ENCODE measurements at regions not wholly inside any gene's neighbourhood (a gene's known extent, or its start where the extent isn't known, plus 50 kb on each side); places are given as distances from the start of the nearest gene placed in this dataset.

DNA sequence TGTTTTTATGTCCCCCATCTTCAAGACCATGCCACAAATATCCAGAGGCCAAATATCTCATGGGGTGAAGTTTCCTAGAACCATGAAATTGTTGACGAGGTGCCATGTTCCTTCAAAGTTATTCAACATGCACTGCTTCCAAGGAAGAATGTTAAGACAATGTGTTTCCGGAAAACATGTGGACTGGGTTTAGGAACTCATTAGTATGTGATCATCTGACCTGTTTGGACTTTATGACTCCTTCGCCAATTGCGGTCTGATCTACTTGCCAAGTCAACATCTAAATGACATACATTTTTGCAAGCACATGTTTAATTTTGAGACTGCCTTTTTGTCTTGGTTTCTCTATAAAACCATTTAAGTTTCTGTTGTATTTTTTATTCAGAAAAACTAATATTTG lies 234.8 kb downstream of the MAF start:
- no peak for DNase-seq

DNA sequence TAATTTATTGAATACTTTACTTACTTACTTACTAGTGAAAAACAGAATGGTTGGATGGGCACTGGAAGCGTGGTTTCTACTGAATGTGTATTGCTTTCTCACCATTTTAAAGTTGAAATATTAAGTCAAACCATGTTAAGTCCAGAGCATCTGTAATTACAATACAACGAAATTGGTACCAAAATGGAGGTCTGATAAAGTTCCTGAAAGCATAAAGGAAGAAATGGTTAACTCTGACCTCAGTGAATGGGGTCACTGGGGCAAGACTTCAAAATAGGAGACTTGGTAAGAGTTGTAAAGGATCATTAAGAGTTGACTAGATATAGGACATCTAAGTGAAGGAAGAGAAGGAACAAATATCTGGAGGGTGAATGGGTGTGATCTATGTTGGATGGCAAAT lies 237.1 kb downstream of the MAF start:
- no peak for DNase-seq

DNA sequence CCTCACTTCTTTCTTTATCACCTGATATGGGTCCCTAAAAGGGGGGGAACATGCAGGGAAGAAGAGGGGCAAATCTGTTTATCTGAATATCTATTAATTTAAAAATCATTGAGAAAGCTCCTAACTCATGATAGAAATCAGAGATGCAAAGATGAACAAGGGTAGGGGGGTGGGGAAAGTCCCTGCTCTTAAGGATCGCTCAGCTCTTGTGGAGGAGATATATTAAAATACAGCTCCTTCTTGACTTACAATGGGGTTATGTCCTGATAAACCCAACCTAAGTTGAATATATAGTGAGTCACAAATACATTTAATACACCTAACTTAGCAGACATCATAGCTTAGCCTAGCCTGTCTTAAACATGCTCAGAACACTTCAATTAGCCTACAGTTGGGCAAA lies 237.5 kb downstream of the MAF start:
- no peak for DNase-seq

DNA sequence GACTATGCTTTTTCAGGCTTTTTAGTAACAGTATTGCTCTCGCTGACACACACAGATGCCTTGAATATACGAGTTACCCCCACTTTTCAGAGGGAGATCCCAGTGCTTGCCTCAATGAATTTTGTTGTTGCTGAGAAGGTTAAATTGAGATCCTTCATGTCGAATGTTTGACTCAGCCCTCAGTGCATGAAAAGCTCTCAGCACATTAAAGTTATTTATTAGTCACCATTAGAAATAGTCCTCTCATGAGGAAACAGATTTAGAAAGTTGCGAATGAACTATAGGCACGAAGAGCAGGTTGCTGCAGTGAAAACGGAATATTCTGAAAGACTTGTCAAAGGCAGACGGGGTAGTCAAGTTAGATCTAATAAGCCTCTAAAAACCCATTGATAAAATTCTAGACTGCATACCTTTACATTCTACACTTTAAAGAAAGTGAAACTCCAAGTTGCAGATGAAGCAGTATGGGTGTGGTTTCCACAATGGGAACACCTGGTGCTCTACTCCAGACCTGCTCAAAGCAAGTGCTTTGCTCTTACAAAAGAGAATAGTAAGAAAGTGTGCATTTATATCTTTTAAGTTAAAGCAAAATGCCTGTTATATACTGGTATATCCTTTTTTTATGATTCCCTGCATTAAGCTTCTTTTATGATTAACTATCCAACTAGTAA lies 238.1 kb downstream of the MAF start:
- DNase-seq: no peak

DNA sequence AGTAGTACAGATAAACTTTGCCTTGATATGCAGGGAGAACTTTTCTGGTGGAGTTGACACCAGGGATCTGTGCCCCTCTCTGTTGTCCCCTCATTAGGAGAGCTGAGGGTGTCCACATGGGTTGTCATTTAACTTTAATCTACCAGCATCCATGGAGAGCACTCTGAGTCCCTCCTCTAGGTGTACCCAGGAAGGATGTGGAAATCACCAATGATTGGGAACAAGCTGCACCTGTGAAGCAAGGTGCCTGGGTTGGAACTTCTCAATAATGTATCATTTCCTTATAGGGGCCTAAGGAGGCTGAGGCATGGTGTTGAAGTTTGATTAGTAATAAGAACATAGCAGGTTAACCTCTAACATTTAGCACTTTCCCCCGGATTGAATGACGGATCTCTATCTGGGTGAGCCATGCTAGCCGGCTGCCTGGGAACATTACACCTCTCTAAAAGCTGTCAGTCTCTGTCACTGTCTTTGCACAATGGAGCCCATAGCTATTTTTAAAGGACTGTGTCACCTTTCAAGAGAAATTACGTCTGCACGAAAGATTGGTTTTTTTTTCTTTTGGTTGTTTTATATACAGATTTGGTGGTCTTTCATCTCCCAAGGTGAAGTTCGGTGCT lies 239.3 kb downstream of the MAF start:
- no peak for DNase-seq

DNA sequence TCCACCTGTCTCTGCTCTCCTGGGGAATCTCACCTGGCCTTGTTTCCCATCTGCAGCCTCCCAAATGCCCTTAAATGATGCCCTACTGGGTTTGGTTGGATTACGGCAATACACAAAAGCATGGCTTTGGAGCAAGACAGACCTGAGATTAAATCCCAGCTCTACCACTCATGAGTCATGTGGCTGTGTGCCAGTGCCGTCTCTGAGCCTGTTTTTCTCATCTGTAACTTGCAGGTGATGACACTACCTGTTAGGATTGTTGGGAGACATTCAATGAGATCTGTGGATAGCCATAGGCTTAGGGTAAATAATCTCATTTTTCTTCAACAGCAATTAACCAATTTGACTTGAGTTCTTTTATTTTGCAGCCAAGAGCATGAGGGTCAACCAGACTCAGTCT lies 240.3 kb downstream of the MAF start:
- no peak for DNase-seq

DNA sequence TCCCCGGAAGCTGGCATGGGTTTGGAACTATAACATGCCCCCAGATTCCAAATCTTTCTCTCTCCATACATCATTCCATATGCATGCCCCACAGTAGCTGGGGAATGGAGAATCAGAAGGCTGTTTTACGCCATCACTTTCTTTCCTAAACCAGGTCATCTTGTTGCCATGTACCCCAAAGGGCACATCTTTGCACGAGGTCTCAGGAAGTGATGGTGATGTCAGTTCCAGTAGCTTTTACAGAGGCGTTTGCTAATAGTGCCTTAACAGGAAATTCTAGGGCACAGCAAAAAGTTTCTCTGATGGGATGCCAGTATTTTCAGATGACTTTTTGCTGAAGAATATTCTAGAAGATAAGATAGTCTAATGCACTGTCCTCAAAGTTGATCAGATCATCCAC lies 241.5 kb downstream of the MAF start:
- no peak for DNase-seq

DNA sequence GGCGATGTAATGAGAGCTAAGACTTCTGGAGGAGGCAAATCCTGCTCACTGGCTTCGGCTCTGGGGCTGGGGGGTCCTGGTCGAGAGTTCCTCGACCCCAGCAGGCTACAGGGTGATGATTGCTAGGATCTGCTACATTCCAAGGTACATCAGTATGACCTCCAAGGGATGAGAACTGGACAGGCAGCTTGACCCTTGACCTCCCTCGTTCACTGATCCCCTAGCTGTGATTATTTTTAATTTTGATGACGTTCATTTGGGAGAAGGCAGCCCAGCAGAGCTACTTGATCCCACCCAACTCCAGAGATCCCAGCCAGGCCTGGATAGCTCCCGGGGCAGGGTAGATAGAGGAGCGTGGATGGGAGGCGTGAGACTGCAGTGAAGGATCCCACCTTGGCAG lies 242.3 kb downstream of the MAF start:
- DNase-seq: no peak

DNA sequence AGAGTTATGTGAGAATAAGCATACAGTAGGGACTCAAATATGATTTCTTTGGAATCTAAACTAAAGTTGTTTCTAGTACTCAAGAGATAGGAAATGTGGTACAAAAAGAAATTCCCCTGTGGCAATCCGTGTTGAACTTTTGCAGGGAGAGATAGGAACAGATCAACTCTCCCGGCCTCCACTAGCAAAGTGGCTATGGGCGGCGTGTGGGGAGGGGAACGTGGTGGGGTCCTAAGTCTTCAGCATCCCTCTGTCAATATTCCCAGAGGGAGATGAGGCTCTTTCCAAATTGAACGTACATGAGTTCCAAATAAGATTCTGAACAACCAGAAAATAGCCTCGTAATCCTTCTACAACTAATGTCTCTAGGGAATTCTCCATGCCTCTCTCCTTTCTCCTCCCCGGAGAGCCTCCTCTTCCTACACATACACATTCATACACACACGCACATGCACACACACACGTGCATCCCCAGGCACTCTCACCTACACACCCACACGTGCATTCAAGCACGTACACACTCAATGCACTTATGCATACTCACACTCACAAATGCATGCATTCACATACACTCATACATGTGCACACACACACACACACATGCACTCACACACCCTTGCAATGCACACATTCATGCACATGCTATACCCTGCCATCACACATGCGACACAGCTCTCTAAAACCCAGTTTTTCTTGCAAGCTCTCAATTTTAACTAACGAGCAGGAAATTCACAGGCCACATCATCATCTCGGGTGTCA lies 244.8 kb downstream of the MAF start:
- no peak for DNase-seq

DNA sequence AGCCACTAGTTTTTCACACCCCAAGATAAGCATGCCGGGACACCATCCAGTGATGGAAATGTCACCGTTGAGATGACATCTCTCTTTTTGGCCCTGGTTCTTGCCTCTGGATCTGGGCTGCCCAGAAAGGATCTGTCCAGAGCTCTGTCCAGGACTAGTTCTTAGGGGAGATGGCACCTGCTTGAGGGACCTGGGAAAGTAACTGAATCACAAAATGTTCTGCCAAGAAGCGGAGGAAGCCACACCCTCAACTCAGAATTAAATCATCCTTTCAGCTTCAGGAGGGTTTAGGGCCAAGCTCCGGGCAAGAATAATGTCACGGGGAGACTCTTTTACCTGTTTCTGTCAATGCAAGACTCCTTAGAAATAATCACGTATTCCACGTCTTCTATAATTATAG lies 248.6 kb downstream of the MAF start:
- no peak for DNase-seq

DNA sequence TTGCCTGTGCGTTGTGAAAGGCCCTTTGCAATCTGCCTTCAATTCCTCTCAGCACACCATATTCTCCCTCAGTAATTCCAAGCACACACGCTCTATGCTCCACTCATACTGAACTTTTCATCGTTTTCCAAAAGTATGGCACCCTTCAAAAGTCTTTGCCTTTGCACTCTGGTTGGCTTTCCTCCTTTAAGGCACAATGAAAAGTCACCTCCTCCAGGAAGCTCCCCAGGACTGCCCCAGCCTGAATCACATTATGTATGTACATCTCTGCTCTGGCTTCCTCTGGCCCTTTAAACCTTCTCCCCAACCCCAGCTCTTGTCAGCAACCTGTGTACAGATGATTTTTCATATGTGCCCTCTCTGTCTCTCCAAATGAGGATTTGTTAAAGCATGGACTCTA lies 250.7 kb downstream of the MAF start:
- DNase-seq: no peak

DNA sequence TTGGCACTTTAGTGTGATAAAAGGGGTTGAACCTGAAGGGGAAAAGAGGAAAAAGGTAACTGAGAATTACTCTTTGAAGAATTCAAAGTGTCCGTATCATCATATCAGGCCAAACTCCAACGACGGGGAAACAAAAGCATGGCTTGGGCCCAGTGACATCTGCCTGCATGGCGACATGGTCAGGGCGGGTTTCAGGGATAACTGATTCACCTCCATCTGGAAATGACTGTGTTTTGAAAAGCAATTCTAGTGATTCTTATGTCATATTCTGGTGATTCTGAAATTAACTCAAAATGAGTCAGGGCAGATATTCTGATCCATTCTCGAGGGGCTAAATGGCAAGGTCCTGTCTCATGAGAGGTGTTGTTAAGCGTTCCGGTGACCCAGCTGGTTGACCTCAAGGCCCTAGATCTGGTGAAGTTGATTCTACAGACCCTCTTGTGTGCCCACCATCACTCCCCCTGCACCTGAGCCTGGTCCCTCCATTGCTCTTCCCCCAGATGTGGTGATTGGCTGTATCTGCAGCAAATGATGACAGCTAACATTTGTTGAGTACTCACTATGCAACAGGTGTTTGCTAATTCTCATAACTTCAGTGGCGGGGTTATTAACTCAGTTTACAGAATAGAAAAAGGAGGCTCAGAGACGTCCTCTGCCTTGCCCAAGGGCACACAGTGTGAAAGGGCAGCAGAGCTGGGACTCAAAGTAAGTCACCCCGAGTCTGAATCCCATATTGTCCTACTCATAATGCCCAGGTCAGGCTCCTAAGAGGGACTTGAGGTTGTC lies 251.8 kb downstream of the MAF start:
- no peak for DNase-seq

DNA sequence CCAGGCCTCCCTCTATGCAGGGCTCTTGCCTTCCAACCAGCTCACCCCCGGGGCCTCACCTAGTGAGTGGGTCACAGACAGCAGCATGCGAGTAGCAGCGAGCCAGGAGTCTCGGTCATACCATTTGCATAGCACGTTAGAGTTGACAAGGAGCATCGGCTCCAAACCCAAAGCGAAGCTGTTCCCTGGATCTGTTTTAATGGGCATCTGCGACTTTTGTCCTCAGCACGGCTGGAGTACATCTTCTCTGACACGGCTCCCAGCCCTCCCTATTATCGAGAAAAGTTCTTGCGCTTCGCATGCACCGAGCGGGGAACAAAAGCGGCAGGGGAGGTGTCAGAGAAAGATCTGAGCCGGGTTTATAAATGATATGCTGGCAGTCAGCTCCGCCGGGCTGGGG lies 253.3 kb downstream of the MAF start:
- no peak for DNase-seq

DNA sequence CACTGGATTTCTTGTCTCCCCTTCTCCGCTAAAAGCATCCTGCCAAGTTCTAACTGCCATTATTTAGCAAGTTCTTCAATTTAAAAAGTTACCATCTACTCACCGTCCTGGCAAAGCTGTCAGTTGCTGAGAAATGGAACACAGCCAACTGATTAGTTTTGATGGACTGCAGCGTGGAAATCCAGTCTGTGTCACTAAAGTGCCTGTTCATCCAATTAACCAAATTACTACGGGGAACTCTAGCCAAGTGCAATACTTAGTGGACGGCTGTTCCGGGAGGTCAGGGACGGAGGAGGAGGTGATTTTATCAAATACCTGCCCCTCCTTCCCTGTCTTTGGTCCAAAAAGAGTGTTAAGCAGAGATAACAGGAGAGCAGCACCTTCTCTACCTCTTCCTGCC lies 260.7 kb downstream of the MAF start:
- DNase-seq: no peak

DNA sequence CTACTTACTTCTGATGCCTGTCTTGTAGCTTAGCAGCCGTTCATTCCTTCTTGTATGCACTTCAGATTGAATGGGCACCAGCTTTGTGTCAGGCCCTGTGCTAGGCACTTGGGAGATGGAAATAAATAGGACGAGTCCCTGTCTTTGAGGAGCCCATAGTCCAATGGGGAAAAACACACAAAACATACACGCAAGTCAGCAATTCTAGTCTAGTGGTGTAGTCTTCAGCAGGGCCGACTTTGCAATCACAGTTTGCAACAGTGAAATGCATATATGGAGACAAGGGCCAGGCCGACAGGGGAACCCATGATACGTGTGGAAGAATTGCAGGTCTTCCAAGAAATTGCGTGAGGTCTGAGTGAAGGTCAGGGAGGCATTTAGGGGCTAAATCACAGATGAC lies 262.6 kb downstream of the MAF start:
- no peak for DNase-seq

DNA sequence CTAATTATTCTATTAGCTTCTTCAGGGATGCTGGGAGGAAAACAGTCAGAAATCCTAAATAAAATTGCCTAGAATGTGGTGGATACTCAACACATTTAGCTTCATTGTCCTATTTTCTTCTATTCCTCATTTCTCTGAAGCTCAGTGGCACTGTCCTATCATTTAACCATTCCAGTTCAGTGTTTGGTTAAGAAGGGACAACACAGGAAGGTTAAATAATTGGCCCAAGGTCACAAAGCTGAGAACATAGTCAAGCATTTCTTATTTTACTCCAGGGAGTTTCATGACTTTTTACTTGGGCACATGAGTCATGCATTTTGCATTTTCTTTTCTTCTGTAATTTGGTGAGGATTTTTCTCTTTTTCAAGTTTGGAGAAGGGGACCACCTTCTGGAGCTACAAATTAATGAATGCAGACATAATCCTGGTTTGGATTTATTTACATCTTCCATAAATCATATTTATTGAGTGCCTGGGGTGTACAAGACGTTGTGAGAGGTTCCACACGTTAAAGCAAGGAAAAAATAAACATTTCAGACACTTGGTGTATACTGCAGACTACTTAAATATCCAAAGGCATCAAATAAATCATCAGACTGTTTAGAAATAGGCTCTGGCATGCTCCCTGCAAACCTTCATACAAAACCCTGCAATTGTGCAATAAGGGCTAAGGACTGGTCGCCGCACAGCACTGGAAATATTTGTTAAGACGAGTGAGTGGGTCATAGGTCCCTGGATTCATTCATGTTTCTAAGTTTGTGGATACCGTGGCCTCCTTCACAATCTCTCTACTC lies 263.9 kb downstream of the MAF start:
- no peak for DNase-seq

DNA sequence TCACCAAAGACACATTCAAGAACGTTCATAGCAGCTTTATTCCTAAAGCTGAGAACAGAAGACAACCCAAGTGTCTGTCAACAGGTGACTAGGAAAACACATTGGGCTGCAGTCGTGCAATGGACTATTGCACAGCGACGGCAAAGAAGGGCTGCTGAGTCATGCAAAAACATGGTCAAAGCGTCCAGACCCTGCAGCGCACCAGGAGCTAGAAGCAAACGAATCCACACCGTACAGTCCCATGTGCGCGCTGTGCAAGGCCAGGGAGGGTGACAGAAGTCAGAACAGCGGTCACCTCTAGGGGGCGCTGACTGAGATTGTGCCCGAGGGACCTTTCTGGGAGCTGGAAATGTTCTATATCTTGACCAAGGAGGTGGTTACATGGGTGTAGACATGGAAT lies 266.4 kb downstream of the MAF start:
- DNase-seq: no peak

DNA sequence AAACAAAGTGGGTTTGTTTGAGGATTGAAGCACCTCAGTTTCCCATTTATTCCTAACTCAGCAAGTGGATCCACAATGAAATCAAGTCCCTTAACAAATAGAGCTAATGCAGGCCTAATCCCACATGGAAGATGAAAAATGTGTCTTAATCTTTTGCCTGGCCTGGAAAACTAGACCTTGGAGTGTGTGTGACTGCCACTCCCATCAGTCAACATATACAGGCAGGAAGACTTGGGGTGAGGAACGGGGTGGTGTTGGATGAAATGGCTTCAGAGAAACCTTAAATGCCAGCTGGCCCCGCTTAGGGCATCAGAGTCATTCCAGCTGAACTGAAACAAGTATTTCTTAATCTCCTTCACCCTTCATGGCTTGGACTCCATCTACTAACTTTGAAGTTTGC lies 269.5 kb downstream of the MAF start:
- no peak for DNase-seq

DNA sequence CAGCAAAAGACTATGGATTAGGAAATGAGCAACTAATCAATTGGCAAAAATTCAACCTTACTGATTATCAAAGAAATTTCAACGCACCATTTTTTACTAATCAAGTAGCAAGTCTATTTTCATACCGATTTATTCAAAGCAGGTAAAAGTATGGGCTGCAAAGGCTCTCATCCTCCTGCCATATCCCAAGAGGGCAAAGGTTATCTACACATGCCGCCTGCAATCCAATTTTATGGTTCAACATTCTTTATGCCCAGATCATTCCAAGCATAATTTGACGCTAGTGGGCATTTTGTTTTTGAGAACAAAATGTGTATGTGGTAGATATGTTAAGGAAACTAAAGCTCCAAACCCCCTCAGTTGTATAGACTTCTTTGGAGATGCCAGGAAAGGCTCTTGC lies 270.6 kb downstream of the MAF start:
- no peak for DNase-seq

DNA sequence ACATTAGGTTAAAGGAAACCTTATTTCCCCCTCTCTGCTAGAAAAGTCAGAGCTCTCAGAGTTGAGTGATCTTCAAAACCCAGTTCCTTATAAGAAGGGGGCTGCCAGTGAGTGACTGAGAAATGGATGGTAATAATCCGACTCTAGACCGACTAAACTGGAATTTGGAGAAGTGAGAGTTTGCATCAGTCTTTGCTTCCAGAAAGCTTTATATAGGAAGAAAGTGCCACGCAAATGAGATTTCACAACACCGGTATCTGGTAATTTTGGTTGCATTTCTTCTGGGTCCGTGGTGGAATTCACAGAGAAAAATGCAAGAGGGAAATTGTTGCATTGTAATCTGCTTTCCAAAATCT lies 271.4 kb downstream of the MAF start:
- DNase-seq: no peak

DNA sequence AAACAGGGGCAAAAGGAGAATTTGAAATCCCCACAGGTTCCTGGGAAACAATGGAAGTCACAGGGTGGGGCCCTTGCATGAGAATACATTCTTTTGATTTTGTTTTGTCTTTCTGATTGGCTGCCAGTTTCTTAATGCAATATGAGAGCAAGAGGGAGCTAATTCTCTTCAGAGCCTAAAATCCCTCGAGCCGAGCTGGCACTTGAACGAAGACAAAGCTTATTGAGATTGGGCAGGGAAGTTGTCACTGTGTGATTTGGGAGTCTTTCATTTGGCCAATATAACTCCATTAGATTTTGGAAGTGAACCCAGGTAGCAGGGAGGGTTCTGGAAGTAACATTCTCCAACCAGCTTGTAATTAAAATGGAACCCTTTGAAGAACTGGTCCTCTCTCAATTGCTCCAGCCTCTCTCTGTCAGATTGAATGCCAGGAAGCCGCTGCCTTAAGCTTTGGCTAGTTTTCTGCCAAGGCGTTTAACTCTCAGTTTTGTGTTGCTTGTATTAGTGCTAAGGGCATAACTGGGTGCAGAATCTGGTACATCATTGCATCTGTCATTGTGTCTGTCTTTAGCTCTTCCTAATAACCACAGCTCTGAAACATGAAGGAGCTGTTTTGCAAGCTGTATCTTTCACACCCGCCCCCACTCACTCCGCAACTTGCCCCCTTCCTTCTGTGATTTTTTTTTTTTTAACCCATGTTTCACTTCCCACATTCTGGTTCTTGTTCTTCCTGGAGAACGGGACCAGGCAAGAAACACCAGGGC lies 272.0 kb downstream of the MAF start:
- DNase-seq: no peak

DNA sequence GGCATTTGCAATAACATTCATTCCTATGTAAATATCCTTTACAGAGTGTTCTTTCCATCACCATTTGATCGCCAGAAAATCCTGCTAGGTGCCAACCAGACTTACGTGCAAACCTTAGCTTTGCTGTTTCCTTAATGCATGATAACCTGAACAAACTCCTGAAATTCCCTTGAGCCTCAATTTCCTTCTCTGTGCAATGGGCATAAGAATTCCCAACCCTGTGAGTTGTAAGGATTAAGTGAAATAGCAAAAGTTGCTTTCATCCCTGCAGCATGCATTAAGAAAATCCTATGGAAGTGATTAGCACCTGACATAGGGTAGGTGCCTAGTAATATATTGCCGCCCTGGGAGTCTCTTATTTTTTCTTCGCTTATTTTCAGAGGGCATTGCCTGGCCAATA lies 272.7 kb downstream of the MAF start:
- no peak for DNase-seq

Measured in SHP77 treated with DMSO at 0.1 percent for 48 hours (cell line).